ENCODE measurements at regions not wholly inside any gene's neighbourhood (a gene's known extent, or its start where the extent isn't known, plus 50 kb on each side); places are given as distances from the start of the nearest gene placed in this dataset.

- TF ChIP-seq CTCF (IDR thresholded peaks at IDR 0.05; ENCODE audit: poor library complexity) (no peak), EZH2 (IDR thresholded peaks at IDR 0.05; ENCODE audit: borderline replicate concordance) (no peak), EZH2phosphoT487 (IDR thresholded peaks at IDR 0.05; ENCODE audit: low read depth, severe bottlenecking, unreplicated experiment) (no peak)
Measured at GRCh38 chr5:56516035-56516434, 282.9 kb upstream of the ANKRD55 start.
